Liver (tissue), 3 donors: ENCODE measurements at regions not wholly inside any gene's neighbourhood (a gene's known extent, or its start where the extent isn't known, plus 50 kb on each side); places are given as distances from the start of the nearest gene placed in this dataset.

ENCODE experiments used
- EGR1 ChIP-seq, 2 donors: IDR thresholded peaks; 2 replicates each; pipeline ENCODE4 v1.6.1; 2016 to 2018; ENCODE audit warnings: antibody characterized with exemption in 2 of 2, low read depth in 2 of 2
- GABPA ChIP-seq, 2 donors: IDR thresholded peaks in 1 of 2; conservative IDR thresholded peaks in 1 of 2; 2 replicates each; pipeline ENCODE4 v1.6.1; 2016; ENCODE audit warnings: antibody characterized with exemption in 2 of 2, mild to moderate bottlenecking in 1 of 2, moderate library complexity in 1 of 2
- JUND ChIP-seq, 2 donors: IDR thresholded peaks; 2 replicates each; pipeline ENCODE4 v1.6.1; 2016; ENCODE audit warnings: antibody characterized with exemption in 2 of 2
- RAD21 ChIP-seq, 2 donors: IDR thresholded peaks; 2 replicates each; pipeline ENCODE4 v1.6.1; 2016; ENCODE audit warnings: antibody characterized with exemption in 2 of 2, mild to moderate bottlenecking in 2 of 2
- RXRA ChIP-seq, 2 donors: IDR thresholded peaks; 2 replicates each; pipeline ENCODE4 v1.6.1; 2017 to 2018; ENCODE audit warnings: antibody characterized with exemption in 2 of 2, mild to moderate bottlenecking in 1 of 2
- SP1 ChIP-seq: IDR thresholded peaks from 2 replicates; pipeline ENCODE4 v1.6.1; 2018; ENCODE audit warnings: antibody characterized with exemption, mild to moderate bottlenecking
- YY1 ChIP-seq: IDR thresholded peaks from 2 replicates; pipeline ENCODE4 v1.6.1; 2016; ENCODE audit warnings: antibody characterized with exemption, mild to moderate bottlenecking
- TF ChIP-seq, protein P1 (sequence below): IDR thresholded peaks from 2 replicates; pipeline ENCODE4 v1.6.1; 2016; ENCODE audit warnings: antibody characterized with exemption
- TF ChIP-seq, protein P2 (sequence below): fragments of 150-350 bp; IDR thresholded peaks from 2 replicates; pipeline ENCODE4 v1.5.1; 2017; ENCODE audit warnings: improper control_type of control experiment, low read depth, low read length; ENCODE audit not compliant: missing input control
- TF ChIP-seq, protein P3 (sequence below): IDR thresholded peaks from 2 replicates; pipeline ENCODE4 v1.6.1; 2016; ENCODE audit warnings: antibody characterized with exemption
- TF ChIP-seq, protein P4 (sequence below): IDR thresholded peaks from 2 replicates; pipeline ENCODE4 v1.6.1; 2016; ENCODE audit warnings: antibody characterized with exemption, mild to moderate bottlenecking
- TF ChIP-seq, protein P5 (sequence below): IDR thresholded peaks from 2 replicates; pipeline ENCODE4 v1.6.1; 2016; ENCODE audit warnings: antibody characterized with exemption
- donor health status: healthy.
- donor health status: healthy.

DNA sequence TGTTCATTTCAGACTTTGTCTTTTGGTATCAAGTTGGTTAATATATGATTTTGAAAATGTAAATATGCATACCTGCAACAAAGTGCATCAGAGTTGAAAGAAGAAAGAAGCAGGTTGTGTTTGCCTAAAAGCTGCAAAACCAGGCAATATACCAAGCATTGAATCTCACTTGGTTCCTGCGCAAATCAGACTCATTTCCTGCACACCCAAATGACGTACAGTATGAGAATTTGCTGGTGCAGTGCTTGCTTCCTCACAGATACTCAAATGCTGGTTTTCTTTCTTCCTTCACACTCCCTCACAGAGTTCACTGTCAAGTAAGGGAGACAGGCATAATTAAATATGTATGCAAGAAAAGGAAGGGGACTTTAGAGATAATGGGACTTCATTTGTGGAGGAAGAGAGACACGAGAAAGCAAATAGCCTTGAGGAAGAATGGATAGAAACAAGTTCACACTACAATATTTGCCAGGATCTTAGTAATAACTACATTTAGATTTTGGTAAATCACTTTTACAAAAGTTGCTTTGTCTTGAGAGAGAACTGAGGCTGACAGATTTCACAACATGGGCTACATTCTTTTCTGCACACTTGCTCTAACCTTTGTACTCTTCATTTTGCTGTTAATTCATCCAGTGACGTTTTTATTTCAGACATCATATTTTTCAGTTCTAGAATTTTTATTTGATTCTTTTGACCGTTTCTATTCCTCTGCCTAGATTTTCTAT lies 56.9 kb upstream of the AOAH start:
- TF ChIP-seq, protein P1, sequence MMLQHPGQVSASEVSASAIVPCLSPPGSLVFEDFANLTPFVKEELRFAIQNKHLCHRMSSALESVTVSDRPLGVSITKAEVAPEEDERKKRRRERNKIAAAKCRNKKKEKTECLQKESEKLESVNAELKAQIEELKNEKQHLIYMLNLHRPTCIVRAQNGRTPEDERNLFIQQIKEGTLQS: no peak
- TF ChIP-seq, protein P2, sequence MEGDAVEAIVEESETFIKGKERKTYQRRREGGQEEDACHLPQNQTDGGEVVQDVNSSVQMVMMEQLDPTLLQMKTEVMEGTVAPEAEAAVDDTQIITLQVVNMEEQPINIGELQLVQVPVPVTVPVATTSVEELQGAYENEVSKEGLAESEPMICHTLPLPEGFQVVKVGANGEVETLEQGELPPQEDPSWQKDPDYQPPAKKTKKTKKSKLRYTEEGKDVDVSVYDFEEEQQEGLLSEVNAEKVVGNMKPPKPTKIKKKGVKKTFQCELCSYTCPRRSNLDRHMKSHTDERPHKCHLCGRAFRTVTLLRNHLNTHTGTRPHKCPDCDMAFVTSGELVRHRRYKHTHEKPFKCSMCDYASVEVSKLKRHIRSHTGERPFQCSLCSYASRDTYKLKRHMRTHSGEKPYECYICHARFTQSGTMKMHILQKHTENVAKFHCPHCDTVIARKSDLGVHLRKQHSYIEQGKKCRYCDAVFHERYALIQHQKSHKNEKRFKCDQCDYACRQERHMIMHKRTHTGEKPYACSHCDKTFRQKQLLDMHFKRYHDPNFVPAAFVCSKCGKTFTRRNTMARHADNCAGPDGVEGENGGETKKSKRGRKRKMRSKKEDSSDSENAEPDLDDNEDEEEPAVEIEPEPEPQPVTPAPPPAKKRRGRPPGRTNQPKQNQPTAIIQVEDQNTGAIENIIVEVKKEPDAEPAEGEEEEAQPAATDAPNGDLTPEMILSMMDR: no peak
- TF ChIP-seq JUND (IDR thresholded peaks at IDR 0.05): no peak
- TF ChIP-seq, protein P3, sequence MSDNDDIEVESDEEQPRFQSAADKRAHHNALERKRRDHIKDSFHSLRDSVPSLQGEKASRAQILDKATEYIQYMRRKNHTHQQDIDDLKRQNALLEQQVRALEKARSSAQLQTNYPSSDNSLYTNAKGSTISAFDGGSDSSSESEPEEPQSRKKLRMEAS: no peak
- no peak for TF ChIP-seq GABPA (IDR thresholded peaks at IDR 0.05 in 1 of 2, conservative IDR thresholded peaks at IDR 0.05 in 1 of 2)
- TF ChIP-seq SP1: no peak
- TF ChIP-seq YY1: no peak
- peak in 1 of 2 donors; percentile 13 for TF ChIP-seq RAD21 (IDR thresholded peaks at IDR 0.05)
- TF ChIP-seq EGR1 (IDR thresholded peaks at IDR 0.05; ENCODE audit: low read depth in 2 of 2): no peak
- TF ChIP-seq, protein P4, sequence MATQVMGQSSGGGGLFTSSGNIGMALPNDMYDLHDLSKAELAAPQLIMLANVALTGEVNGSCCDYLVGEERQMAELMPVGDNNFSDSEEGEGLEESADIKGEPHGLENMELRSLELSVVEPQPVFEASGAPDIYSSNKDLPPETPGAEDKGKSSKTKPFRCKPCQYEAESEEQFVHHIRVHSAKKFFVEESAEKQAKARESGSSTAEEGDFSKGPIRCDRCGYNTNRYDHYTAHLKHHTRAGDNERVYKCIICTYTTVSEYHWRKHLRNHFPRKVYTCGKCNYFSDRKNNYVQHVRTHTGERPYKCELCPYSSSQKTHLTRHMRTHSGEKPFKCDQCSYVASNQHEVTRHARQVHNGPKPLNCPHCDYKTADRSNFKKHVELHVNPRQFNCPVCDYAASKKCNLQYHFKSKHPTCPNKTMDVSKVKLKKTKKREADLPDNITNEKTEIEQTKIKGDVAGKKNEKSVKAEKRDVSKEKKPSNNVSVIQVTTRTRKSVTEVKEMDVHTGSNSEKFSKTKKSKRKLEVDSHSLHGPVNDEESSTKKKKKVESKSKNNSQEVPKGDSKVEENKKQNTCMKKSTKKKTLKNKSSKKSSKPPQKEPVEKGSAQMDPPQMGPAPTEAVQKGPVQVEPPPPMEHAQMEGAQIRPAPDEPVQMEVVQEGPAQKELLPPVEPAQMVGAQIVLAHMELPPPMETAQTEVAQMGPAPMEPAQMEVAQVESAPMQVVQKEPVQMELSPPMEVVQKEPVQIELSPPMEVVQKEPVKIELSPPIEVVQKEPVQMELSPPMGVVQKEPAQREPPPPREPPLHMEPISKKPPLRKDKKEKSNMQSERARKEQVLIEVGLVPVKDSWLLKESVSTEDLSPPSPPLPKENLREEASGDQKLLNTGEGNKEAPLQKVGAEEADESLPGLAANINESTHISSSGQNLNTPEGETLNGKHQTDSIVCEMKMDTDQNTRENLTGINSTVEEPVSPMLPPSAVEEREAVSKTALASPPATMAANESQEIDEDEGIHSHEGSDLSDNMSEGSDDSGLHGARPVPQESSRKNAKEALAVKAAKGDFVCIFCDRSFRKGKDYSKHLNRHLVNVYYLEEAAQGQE: no peak
- TF ChIP-seq, protein P5, sequence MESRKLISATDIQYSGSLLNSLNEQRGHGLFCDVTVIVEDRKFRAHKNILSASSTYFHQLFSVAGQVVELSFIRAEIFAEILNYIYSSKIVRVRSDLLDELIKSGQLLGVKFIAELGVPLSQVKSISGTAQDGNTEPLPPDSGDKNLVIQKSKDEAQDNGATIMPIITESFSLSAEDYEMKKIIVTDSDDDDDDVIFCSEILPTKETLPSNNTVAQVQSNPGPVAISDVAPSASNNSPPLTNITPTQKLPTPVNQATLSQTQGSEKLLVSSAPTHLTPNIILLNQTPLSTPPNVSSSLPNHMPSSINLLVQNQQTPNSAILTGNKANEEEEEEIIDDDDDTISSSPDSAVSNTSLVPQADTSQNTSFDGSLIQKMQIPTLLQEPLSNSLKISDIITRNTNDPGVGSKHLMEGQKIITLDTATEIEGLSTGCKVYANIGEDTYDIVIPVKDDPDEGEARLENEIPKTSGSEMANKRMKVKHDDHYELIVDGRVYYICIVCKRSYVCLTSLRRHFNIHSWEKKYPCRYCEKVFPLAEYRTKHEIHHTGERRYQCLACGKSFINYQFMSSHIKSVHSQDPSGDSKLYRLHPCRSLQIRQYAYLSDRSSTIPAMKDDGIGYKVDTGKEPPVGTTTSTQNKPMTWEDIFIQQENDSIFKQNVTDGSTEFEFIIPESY: no peak
- no peak for TF ChIP-seq RXRA (IDR thresholded peaks at IDR 0.05)
